Stimulated activated naive B cell treated with anti-CD40 and anti-IgM and Interleukin-4, amounts not matched to agents 10 μg/mL and 1 μg/mL and 100 μg/mL, for 72 hours (primary cell): ENCODE measurements at regions not wholly inside any gene's neighbourhood (a gene's known extent, or its start where the extent isn't known, plus 50 kb on each side); places are given as distances from the start of the nearest gene placed in this dataset.

ENCODE experiments used
- ATAC-seq, 2 donors: fragments of 150-1000 bp; cut with Tn5 transposase; replicated peaks; 2 replicates each; pipeline ENCODE4 v1.10.0; 2021; ENCODE audit warnings: moderate library complexity in 1 of 2
- DNase-seq: peaks from one replicate; pipeline ENCODE4 v3.0.0; 2021
- H3K27ac Mint-ChIP-seq: one replicate; pipeline ENCODE4 v1.8.0; 2022; ENCODE audit warnings: mild to moderate bottlenecking, mixed read lengths
- H3K27me3 Mint-ChIP-seq, 2 donors: one replicate each; pipeline ENCODE4 v1.8.0; 2022; ENCODE audit warnings: mixed read lengths in 2 of 2
- H3K36me3 Mint-ChIP-seq, 2 donors: one replicate each; pipeline ENCODE4 v1.8.0; 2022; ENCODE audit warnings: mixed read lengths in 2 of 2, mild to moderate bottlenecking in 1 of 2
- H3K4me1 Mint-ChIP-seq, 2 donors: one replicate each; pipeline ENCODE4 v1.8.0; 2022; ENCODE audit warnings: mixed read lengths in 2 of 2, mild to moderate bottlenecking in 1 of 2
- H3K4me3 Mint-ChIP-seq, 2 donors: one replicate each; pipeline ENCODE4 v1.8.0; 2022; ENCODE audit warnings: mild to moderate bottlenecking in 2 of 2, mixed read lengths in 2 of 2, moderate library complexity in 1 of 2
- H3K9me3 Mint-ChIP-seq, 2 donors: one replicate each; pipeline ENCODE4 v1.8.0; 2022; ENCODE audit warnings: mixed read lengths in 2 of 2, mild to moderate bottlenecking in 1 of 2

GRCh38 chr5:173819521-173819920 is 68.6 kb upstream of the CPEB4 start:
- Mint-ChIP-seq H3K27me3 (no peaks in the 10 kb centered on the region), H3K4me3 (no peak overlapping the region)
- peak; percentile 32 to 40 for ATAC-seq

GRCh38 chr5:173823274-173823644 is 64.9 kb upstream of the CPEB4 start:
- DNase-seq (no peak), ATAC-seq (no peak)
- Mint-ChIP-seq H3K9me3 (peaks cover 17% of the 10 kb centered on the region in 2 donors), H3K4me1 (peaks cover 59 to 84% of the 10 kb centered on the region in 2 donors), H3K27me3 (no peaks in the 10 kb centered on the region), H3K4me3 (peak overlapping the region in 1 of 2 donors; percentile 10), H3K27ac (peak overlapping the region; percentile 91), H3K36me3 (peaks cover 4 to 16% of the 10 kb centered on the region in 2 donors)

More at GRCh38 chr5:173819521-173819920, 68.6 kb upstream of the CPEB4 start:
- H3K4me1 Mint-ChIP-seq = peaks cover 57 to 80% of the 10 kb centered on the region in 2 donors
- peaks cover 10 to 19% of the 10 kb centered on the region in 2 donors for H3K36me3 Mint-ChIP-seq
- H3K27ac Mint-ChIP-seq = peak overlapping the region; percentile 93
- H3K9me3 Mint-ChIP-seq = peaks cover 12 to 16% of the 10 kb centered on the region in 2 donors
- DNase-seq = no peak

DNA sequence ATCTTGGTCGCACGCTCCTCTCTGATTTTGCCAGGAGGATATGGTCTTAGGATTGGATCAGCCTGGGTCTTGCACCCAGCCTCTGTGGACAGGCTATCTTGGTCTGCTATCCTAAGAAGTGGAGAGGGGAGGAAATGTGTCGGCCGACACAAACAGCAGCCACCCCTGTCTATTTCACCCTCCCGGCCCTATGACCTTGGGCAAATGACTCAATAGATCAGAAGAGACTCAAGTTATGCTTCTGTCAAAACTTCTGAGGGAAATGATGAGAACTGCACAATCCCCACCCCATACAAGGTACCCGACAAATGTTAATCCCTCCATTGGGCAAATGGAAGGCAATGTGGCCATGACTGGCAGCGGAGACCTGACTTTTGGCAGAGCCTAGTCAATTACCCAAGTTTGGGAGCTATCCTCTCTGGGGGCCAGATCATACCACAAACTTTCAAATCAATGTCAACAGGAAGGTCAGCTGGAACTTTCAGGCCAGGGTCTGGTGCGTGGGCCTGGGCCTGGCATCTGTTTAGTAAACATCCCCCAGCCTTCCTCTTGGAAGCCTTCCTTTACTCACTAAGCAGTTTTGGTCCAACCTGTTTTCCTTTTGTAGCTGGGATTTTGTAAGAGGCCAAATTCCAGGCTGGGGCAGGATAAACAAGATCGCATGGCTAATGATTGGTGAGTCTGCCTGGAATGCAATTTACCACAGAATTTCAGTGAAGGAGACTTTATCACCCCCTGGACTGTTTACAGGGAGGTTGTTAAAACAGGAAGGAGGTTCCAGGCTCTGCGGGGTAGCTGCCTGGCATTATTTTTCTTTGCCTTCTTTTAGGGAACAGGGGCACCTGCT is 64.2 kb upstream of the CPEB4 start:
- no peak for ATAC-seq
- Mint-ChIP-seq H3K4me3 (peak overlapping the region in 1 of 2 donors; percentile 30), H3K9me3 (peaks cover 17 to 19% of the 10 kb centered on the region in 2 donors), H3K27ac (peak overlapping the region; percentile 49), H3K36me3 (peaks cover 3 to 15% of the 10 kb centered on the region in 2 donors), H3K4me1 (peaks cover 60 to 83% of the 10 kb centered on the region in 2 donors), H3K27me3 (no peaks in the 10 kb centered on the region)
- DNase-seq = no peak

GRCh38 chr5:173825215-173825865 is 62.8 kb upstream of the CPEB4 start:
- ATAC-seq (no peak), DNase-seq (no peak)
- H3K4me1 Mint-ChIP-seq = peaks cover 65 to 84% of the 10 kb centered on the region in 2 donors

DNA sequence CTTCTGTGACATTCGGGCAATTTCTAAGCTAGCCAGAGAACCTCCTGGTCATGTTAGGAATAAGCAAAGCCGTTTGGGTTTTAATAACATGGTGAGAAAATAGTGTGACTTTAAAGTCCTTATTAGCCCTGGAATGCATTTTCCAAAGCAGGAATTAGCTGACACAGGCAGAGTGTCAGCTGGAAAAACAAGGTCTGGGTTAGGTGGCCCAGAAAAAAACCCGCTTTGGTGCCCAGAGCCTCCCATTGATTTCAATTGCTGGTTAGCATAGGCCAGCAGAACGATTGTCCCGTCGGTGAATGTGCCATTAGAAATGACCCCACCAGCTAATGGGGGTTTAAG is 62.1 kb upstream of the CPEB4 start:
- H3K27ac Mint-ChIP-seq = no peak overlapping the region
- H3K4me1 Mint-ChIP-seq = peaks cover 60 to 84% of the 10 kb centered on the region in 2 donors
- no peak overlapping the region for H3K4me3 Mint-ChIP-seq
- peaks cover 0 to 10% of the 10 kb centered on the region in 2 donors for H3K36me3 Mint-ChIP-seq
- DNase-seq (no peak), ATAC-seq (no peak)
- no peaks in the 10 kb centered on the region for H3K27me3 Mint-ChIP-seq
- peaks cover 9 to 13% of the 10 kb centered on the region in 2 donors for H3K9me3 Mint-ChIP-seq

More at GRCh38 chr5:173825215-173825865, 62.8 kb upstream of the CPEB4 start:
- no peak overlapping the region for H3K4me3 Mint-ChIP-seq
- peaks cover 9 to 13% of the 10 kb centered on the region in 2 donors for H3K9me3 Mint-ChIP-seq
- H3K27ac Mint-ChIP-seq = no peak overlapping the region
- H3K36me3 Mint-ChIP-seq = peaks cover 0 to 10% of the 10 kb centered on the region in 2 donors
- no peaks in the 10 kb centered on the region for H3K27me3 Mint-ChIP-seq

GRCh38 chr5:173826428-173827350 is 61.5 kb upstream of the CPEB4 start:
- Mint-ChIP-seq H3K9me3 (peaks cover 9 to 13% of the 10 kb centered on the region in 2 donors), H3K36me3 (peaks cover 0 to 10% of the 10 kb centered on the region in 2 donors), H3K27me3 (no peaks in the 10 kb centered on the region), H3K4me1 (peaks cover 58 to 84% of the 10 kb centered on the region in 2 donors), H3K4me3 (no peak overlapping the region), H3K27ac (no peak overlapping the region)
- ATAC-seq (no peak), DNase-seq (no peak)

- Mint-ChIP-seq H3K36me3 (peaks cover 0 to 5% of the 10 kb centered on the region in 2 donors), H3K27me3 (no peaks in the 10 kb centered on the region), H3K4me3 (no peak overlapping the region), H3K9me3 (peaks cover 9 to 10% of the 10 kb centered on the region in 2 donors), H3K27ac (no peak overlapping the region), H3K4me1 (peaks cover 53 to 83% of the 10 kb centered on the region in 2 donors)
- DNase-seq = no peak
- ATAC-seq = no peak
Measured at GRCh38 chr5:173828952-173829351, 59.2 kb upstream of the CPEB4 start.

DNA sequence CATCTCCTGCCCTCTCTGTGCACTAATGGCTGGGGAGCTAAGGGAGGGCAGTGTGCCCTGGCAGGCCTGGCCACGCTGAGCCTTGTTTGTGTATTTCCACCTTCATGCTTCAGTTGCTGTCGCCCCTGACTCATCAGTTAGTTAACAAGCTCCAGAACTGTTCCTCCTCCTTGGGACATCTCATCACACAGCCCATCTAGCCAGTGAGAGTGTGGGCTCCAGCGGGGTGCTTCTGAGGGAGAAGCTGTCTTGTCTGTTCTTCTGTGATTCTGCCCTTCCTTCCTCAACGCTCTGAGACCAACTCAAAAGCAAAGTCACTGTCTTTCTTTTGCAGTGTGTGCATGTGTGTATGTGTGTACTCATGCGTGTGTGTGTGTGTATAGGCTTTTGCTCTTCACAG is 58.3 kb upstream of the CPEB4 start:
- H3K27ac Mint-ChIP-seq = peak overlapping the region; percentile 20
- no peak for DNase-seq
- H3K36me3 Mint-ChIP-seq = peaks cover 0 to 5% of the 10 kb centered on the region in 2 donors
- peaks cover 9 to 10% of the 10 kb centered on the region in 2 donors for H3K9me3 Mint-ChIP-seq
- no peak overlapping the region for H3K4me3 Mint-ChIP-seq
- peaks cover 46 to 78% of the 10 kb centered on the region in 2 donors for H3K4me1 Mint-ChIP-seq
- no peaks in the 10 kb centered on the region for H3K27me3 Mint-ChIP-seq
- peak; percentile 41 to 42 for ATAC-seq

- Mint-ChIP-seq H3K4me3 (no peak overlapping the region), H3K36me3 (peaks cover 0 to 5% of the 10 kb centered on the region in 2 donors), H3K9me3 (peaks cover 9 to 10% of the 10 kb centered on the region in 2 donors), H3K27me3 (no peaks in the 10 kb centered on the region), H3K27ac (no peak overlapping the region), H3K4me1 (peaks cover 41 to 78% of the 10 kb centered on the region in 2 donors)
- ATAC-seq (no peak), DNase-seq (no peak)
Measured at GRCh38 chr5:173830421-173830820, 57.7 kb upstream of the CPEB4 start.

GRCh38 chr5:173831196-173831914 is 56.8 kb upstream of the CPEB4 start:
- Mint-ChIP-seq H3K27me3 (no peaks in the 10 kb centered on the region), H3K4me1 (peaks cover 41 to 77% of the 10 kb centered on the region in 2 donors), H3K9me3 (peaks cover 9 to 10% of the 10 kb centered on the region in 2 donors), H3K27ac (no peak overlapping the region), H3K36me3 (peaks cover 0 to 5% of the 10 kb centered on the region in 2 donors), H3K4me3 (no peak overlapping the region)
- no peak for ATAC-seq
- no peak for DNase-seq

GRCh38 chr5:173832386-173832785 is 55.8 kb upstream of the CPEB4 start:
- peak overlapping the region; percentile 53 to 54 for H3K4me3 Mint-ChIP-seq
- peaks cover 38 to 68% of the 10 kb centered on the region in 2 donors for H3K4me1 Mint-ChIP-seq
- H3K27ac Mint-ChIP-seq = peak overlapping the region; percentile 59
- DNase-seq (peak; percentile 48), ATAC-seq (peak; percentile 82 to 85)
- no peaks in the 10 kb centered on the region for H3K27me3 Mint-ChIP-seq
- H3K36me3 Mint-ChIP-seq = peaks cover 0 to 5% of the 10 kb centered on the region in 2 donors
- H3K9me3 Mint-ChIP-seq = peaks cover 9 to 10% of the 10 kb centered on the region in 2 donors

GRCh38 chr5:173833196-173833985 is 54.8 kb upstream of the CPEB4 start:
- no peak for DNase-seq
- H3K9me3 Mint-ChIP-seq = peaks cover 0 to 2% of the 10 kb centered on the region in 2 donors
- ATAC-seq = peak; percentile 49 to 58
- no peaks in the 10 kb centered on the region for H3K27me3 Mint-ChIP-seq
- no peak overlapping the region for H3K4me3 Mint-ChIP-seq
- no peak overlapping the region for H3K27ac Mint-ChIP-seq
- H3K4me1 Mint-ChIP-seq = peaks cover 32 to 60% of the 10 kb centered on the region in 2 donors
- H3K36me3 Mint-ChIP-seq = no peaks in the 10 kb centered on the region
